CD14-positive monocyte (primary cell): ENCODE measurements at regions not wholly inside any gene's neighbourhood (a gene's known extent, or its start where the extent isn't known, plus 50 kb on each side); places are given as distances from the start of the nearest gene placed in this dataset.

Experiments used
- DNase-seq, 3 donors: peaks; one replicate each; pipeline ENCODE4 v3.0.0-alpha.2; 2011 to 2022
- H2AFZ ChIP-seq: 2 replicates; pipeline ENCODE4 v1.6.0; 2012; ENCODE audit warnings: mild to moderate bottlenecking, low read depth, low read length, inconsistent platforms; ENCODE audit not compliant: insufficient read depth, poor library complexity, severe bottlenecking
- H3K27ac ChIP-seq, 2 donors: 1 replicate in 1 of 2; 2 replicates in 1 of 2; pipeline ENCODE4 v1.5.1; 2012 to 2013; ENCODE audit warnings: low read length in 2 of 2, control low read depth in 1 of 2, inconsistent platforms in 1 of 2, low read depth in 1 of 2, mild to moderate bottlenecking in 1 of 2
- H3K27me3 ChIP-seq, 2 donors: one replicate each; pipeline versions ENCODE4 v1.6.0 to v1.6.1; 2011 to 2013; ENCODE audit warnings: low read length in 2 of 2; ENCODE audit not compliant: control insufficient read depth in 2 of 2, insufficient read depth in 2 of 2
- H3K36me3 ChIP-seq, 2 donors: replicated peaks in 1 of 2; 1 replicate in 1 of 2; 2 replicates in 1 of 2; pipeline versions ENCODE4 v1.5.1 to v1.6.1; 2012 to 2013; ENCODE audit warnings: low read length in 2 of 2, control low read depth in 1 of 2, inconsistent platforms in 1 of 2, mild to moderate bottlenecking in 1 of 2; ENCODE audit not compliant: insufficient read depth in 2 of 2, control insufficient read depth in 1 of 2
- H3K4me1 ChIP-seq, 2 donors: 1 replicate in 1 of 2; 2 replicates in 1 of 2; pipeline versions ENCODE4 v1.5.1 to v1.6.1; 2012 to 2013; ENCODE audit warnings: low read length in 2 of 2, control low read depth in 1 of 2, inconsistent platforms in 1 of 2, mild to moderate bottlenecking in 1 of 2, moderate library complexity in 1 of 2; ENCODE audit not compliant: insufficient read depth in 2 of 2, control insufficient read depth in 1 of 2
- H3K4me2 ChIP-seq: replicated peaks from 2 replicates; pipeline ENCODE3; 2012; ENCODE audit warnings: low read length, moderate library complexity, mild to moderate bottlenecking; ENCODE audit not compliant: poor library complexity, severe bottlenecking; ENCODE audit errors: extremely low read depth
- H3K4me3 ChIP-seq, 3 experiments: fragments of 200-600 bp in 1 of 3; sonication (generic) in 1 of 3; replicated peaks in 1 of 3; 1 replicate in 2 of 3; 2 replicates in 1 of 3; pipeline ENCODE4 v1.5.1; 2011 to 2013; ENCODE audit warnings: low read length in 3 of 3, mild to moderate bottlenecking in 3 of 3, control low read depth in 2 of 3, low read depth in 2 of 3, inconsistent platforms in 1 of 3, moderate library complexity in 1 of 3
- H3K79me2 ChIP-seq: 2 replicates; pipeline ENCODE4 v1.6.0; 2012; ENCODE audit warnings: mild to moderate bottlenecking, control low read depth, inconsistent platforms, low read length, moderate library complexity; ENCODE audit not compliant: insufficient read depth
- H3K9ac ChIP-seq: 2 replicates; pipeline ENCODE4 v1.6.0; 2017; ENCODE audit warnings: low read length, mild to moderate bottlenecking; ENCODE audit not compliant: insufficient read depth, poor library complexity, severe bottlenecking
- H3K9me3 ChIP-seq, 2 donors: replicated peaks in 1 of 2; 1 replicate in 1 of 2; 2 replicates in 1 of 2; pipeline versions ENCODE4 v1.5.1 to v1.6.1; 2012 to 2013; ENCODE audit warnings: low read length in 2 of 2, control low read depth in 1 of 2; ENCODE audit not compliant: control insufficient read depth in 1 of 2, insufficient read depth in 1 of 2
- H4K20me1 ChIP-seq: 2 replicates; pipeline ENCODE4 v1.6.0; 2012; ENCODE audit warnings: mild to moderate bottlenecking, low read length, control low read depth, moderate library complexity; ENCODE audit not compliant: insufficient read depth
- H3K27ac Mint-ChIP-seq, 7 donors: one replicate each; pipeline ENCODE4 v1.8.0; 2020; ENCODE audit warnings: mild to moderate bottlenecking in 7 of 7, mixed read lengths in 7 of 7, moderate library complexity in 6 of 7, inconsistent platforms in 2 of 7
- H3K27me3 Mint-ChIP-seq, 3 donors: one replicate each; pipeline ENCODE4 v1.8.0; 2021 to 2022; ENCODE audit warnings: low read depth in 3 of 3, mild to moderate bottlenecking in 3 of 3, mixed read lengths in 3 of 3, moderate library complexity in 3 of 3, inconsistent platforms in 1 of 3
- H3K36me3 Mint-ChIP-seq, 2 donors: one replicate each; pipeline ENCODE4 v1.8.0; 2020; ENCODE audit warnings: mixed read lengths in 2 of 2, inconsistent platforms in 1 of 2, mild to moderate bottlenecking in 1 of 2
- H3K4me1 Mint-ChIP-seq: one replicate; pipeline ENCODE4 v1.8.0; 2020; ENCODE audit warnings: mild to moderate bottlenecking, mixed read lengths
- H3K4me3 Mint-ChIP-seq, 2 donors: one replicate each; pipeline ENCODE4 v1.8.0; 2020; ENCODE audit warnings: mild to moderate bottlenecking in 2 of 2, mixed read lengths in 2 of 2, moderate library complexity in 1 of 2
- H3K9me3 Mint-ChIP-seq, 7 donors: one replicate each; pipeline ENCODE4 v1.8.0; 2020 to 2022; ENCODE audit warnings: mixed read lengths in 7 of 7, mild to moderate bottlenecking in 6 of 7, moderate library complexity in 6 of 7, inconsistent platforms in 2 of 7
- CTCF ChIP-seq: fragments of 200-600 bp; IDR thresholded peaks from one replicate; pipeline ENCODE4 v1.8.0; 2022; ENCODE audit warnings: antibody characterized with exemption, mild to moderate bottlenecking
- WGBS: methylation state at CpG from one replicate; pipeline ENCODE4 v1.1.5; 2013; ENCODE audit warnings: missing lambda C conversion rate; ENCODE audit not compliant: insufficient coverage; 5-methylcytosine and 5-hydroxymethylcytosine counted together
- intact Hi-C, 2 donors: fragments of 100-400 bp; cut with micrococcal nuclease; formaldehyde crosslinking; loops; one replicate each; pipeline versions ENCODE4 v1.15.0 to v1.15.1; 2023

GRCh38 chr10:9895981-9896380 is 1121.7 kb upstream of the CELF2 start:
- Histone ChIP-seq H3K27ac (no peak overlapping the region), H3K9ac (no peak overlapping the region), H2AFZ (no peak overlapping the region), H3K9me3 (no peaks in the 10 kb centered on the region), H3K4me2 (no peak overlapping the region), H3K4me1 (no peaks in the 10 kb centered on the region), H3K27me3 (no peaks in the 10 kb centered on the region), H3K36me3 (no peaks in the 10 kb centered on the region), H3K4me3 (no peak overlapping the region), H3K79me2 (no peaks in the 10 kb centered on the region), H4K20me1 (no peaks in the 10 kb centered on the region)
- Mint-ChIP-seq H3K4me3 (no peak overlapping the region), H3K27ac (no peak overlapping the region), H3K4me1 (no peaks in the 10 kb centered on the region), H3K36me3 (no peaks in the 10 kb centered on the region), H3K27me3 (peaks cover 0 to 3% (median 0%) of the 10 kb centered on the region in 3 donors), H3K9me3 (peaks cover 0 to 8% (median 3%) of the 10 kb centered on the region in 7 donors)
- no peak for TF ChIP-seq CTCF
- intact Hi-C loops: no loop called here
- DNase-seq: no peak

DNA sequence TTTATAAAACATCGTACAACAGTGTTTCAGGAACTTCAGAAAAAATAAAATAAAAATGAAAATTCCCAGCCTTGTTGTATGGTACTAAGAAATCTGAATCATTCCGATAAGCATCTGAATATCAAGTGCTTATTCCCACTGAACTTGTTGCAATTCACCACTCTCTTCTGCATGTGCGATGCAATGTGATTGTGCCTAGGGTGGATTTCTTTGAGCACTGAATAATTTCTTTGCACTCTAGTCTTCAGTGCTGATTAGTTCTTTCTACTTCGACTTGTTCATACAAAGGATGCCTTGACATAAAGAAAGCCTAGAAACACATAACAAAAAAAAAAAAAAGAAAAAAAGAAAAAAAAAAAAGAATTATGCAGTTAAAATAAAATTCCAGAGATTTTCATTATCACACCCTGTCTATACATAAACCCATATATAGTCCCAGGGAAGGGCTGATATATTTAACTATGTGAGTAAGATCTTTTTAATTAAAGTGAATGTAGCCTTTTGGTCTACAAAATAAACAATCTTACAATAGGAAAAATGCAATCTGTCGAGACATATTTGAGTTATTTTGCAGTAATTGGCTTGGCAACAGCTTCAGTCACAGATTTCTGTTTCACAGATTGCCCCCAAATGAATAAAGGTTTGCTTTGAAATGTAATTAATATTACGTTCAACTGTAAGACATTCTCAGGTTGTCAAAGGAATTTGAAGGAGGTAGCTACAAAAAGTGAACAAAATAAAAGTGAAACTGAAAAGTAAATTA is 1118.9 kb upstream of the CELF2 start:
- H3K4me1 ChIP-seq: no peaks in the 10 kb centered on the region
- Mint-ChIP-seq H3K27me3 (peaks cover 0 to 3% (median 0%) of the 10 kb centered on the region in 3 donors), H3K4me1 (no peaks in the 10 kb centered on the region), H3K36me3 (no peaks in the 10 kb centered on the region), H3K9me3 (peaks cover 0 to 9% (median 3%) of the 10 kb centered on the region in 7 donors), H3K4me3 (no peak overlapping the region), H3K27ac (no peak overlapping the region)
- H3K4me2 ChIP-seq: no peak overlapping the region
- H3K9me3 ChIP-seq: no peaks in the 10 kb centered on the region
- H3K36me3 ChIP-seq: no peaks in the 10 kb centered on the region
- intact Hi-C loops: no loop called here
- no CpG with 5 or more reads among the region's 6 CpGs for WGBS
- H2AFZ ChIP-seq: no peak overlapping the region
- H3K79me2 ChIP-seq: no peaks in the 10 kb centered on the region
- DNase-seq: no peak
- no peak for TF ChIP-seq CTCF
- H3K4me3 ChIP-seq: no peak overlapping the region
- H3K27ac ChIP-seq: no peak overlapping the region
- H4K20me1 ChIP-seq: no peaks in the 10 kb centered on the region
- no peaks in the 10 kb centered on the region for H3K27me3 ChIP-seq
- no peak overlapping the region for H3K9ac ChIP-seq
